Stimulated activated CD4-positive, alpha-beta T cell treated with anti-CD3 and anti-CD28 coated beads, Interleukin-4, amount 100 ng/mL, for 24 hours (primary cell): ENCODE measurements at regions not wholly inside any gene's neighbourhood (a gene's known extent, or its start where the extent isn't known, plus 50 kb on each side); places are given as distances from the start of the nearest gene placed in this dataset.

Source experiments
- DNase-seq: peaks from one replicate; pipeline ENCODE4 v3.0.0-alpha.2; 2020

- no peak for DNase-seq
Measured at GRCh38 chr16:86306011-86306644, 204.2 kb upstream of the FOXF1 start.

- DNase-seq: no peak
Measured at GRCh38 chr16:86306811-86307513, 203.4 kb upstream of the FOXF1 start.

- DNase-seq: no peak
Measured at GRCh38 chr16:86307514-86307903, 202.8 kb upstream of the FOXF1 start.

GRCh38 chr16:86308514-86308913 is 201.8 kb upstream of the FOXF1 start:
- no peak for DNase-seq

GRCh38 chr16:86313631-86314030 is 196.7 kb upstream of the FOXF1 start:
- DNase-seq: no peak

- DNase-seq: no peak
Measured at GRCh38 chr16:86314402-86315025, 195.8 kb upstream of the FOXF1 start.

- DNase-seq: no peak
Measured at GRCh38 chr16:86316967-86317812, 193.1 kb upstream of the FOXF1 start.

GRCh38 chr16:86317813-86318650 is 192.3 kb upstream of the FOXF1 start:
- DNase-seq: no peak

GRCh38 chr16:86319585-86320236 is 190.6 kb upstream of the FOXF1 start:
- DNase-seq: no peak

- no peak for DNase-seq
Measured at GRCh38 chr16:86320237-86320595, 190.1 kb upstream of the FOXF1 start.

GRCh38 chr16:86321491-86321890 is 188.8 kb upstream of the FOXF1 start:
- no peak for DNase-seq

GRCh38 chr16:86322283-86322682 is 188.0 kb upstream of the FOXF1 start:
- no peak for DNase-seq

- DNase-seq: no peak
Measured at GRCh38 chr16:86322806-86323205, 187.5 kb upstream of the FOXF1 start.

GRCh38 chr16:86324320-86324719 is 186.0 kb upstream of the FOXF1 start:
- no peak for DNase-seq

- DNase-seq: no peak
Measured at GRCh38 chr16:86325360-86325759, 185.0 kb upstream of the FOXF1 start.

GRCh38 chr16:86325895-86326294 is 184.4 kb upstream of the FOXF1 start:
- no peak for DNase-seq

GRCh38 chr16:86327321-86327720 is 183.0 kb upstream of the FOXF1 start:
- no peak for DNase-seq

- no peak for DNase-seq
Measured at GRCh38 chr16:86330906-86331305, 179.4 kb upstream of the FOXF1 start.

- DNase-seq: no peak
Measured at GRCh38 chr16:86334079-86334635, 176.2 kb upstream of the FOXF1 start.

GRCh38 chr16:86335266-86336172 is 174.8 kb upstream of the FOXF1 start:
- DNase-seq: no peak

- DNase-seq: no peak
Measured at GRCh38 chr16:86337138-86337537, 173.2 kb upstream of the FOXF1 start.
